GM21515 (cell line): ENCODE measurements at regions not wholly inside any gene's neighbourhood (a gene's known extent, or its start where the extent isn't known, plus 50 kb on each side); places are given as distances from the start of the nearest gene placed in this dataset.
"Not testable (repeated sequence)": the region's sequence is repeated elsewhere in the genome, so short reads cannot be mapped to it uniquely, and the experiment has no call there.

Experiments used
- ATAC-seq: cut with Tn5 transposase; IDR thresholded peaks from one replicate; pipeline ENCODE4 v1.9.1; 2021; ENCODE audit not compliant: unreplicated experiment

- ATAC-seq = no peak
Observed at GRCh38 chr7:19537942-19538401, 170.9 kb downstream of the POLR1F start.

- no peak for ATAC-seq
Observed at GRCh38 chr7:19533266-19533665, 175.6 kb downstream of the POLR1F start.

- ATAC-seq = no peak
Observed at GRCh38 chr7:19530852-19531251, 178.0 kb downstream of the POLR1F start.

- ATAC-seq = no peak
Observed at GRCh38 chr7:19530261-19530660, 178.6 kb downstream of the POLR1F start.

- no peak for ATAC-seq
Observed at GRCh38 chr7:19526639-19527038, 182.2 kb downstream of the POLR1F start.

- no peak for ATAC-seq
Observed at GRCh38 chr7:19522486-19522885, 186.4 kb downstream of the POLR1F start.

GRCh38 chr7:19520392-19520791, 188.4 kb downstream of the POLR1F start:
- no peak for ATAC-seq

- no peak for ATAC-seq
Observed at GRCh38 chr7:19519443-19520021, 189.3 kb downstream of the POLR1F start.

GRCh38 chr7:19517546-19517945, 191.3 kb downstream of the POLR1F start:
- ATAC-seq = not testable (repeated sequence)

- ATAC-seq = no peak
Observed at GRCh38 chr7:19508821-19509220, 200.0 kb downstream of the POLR1F start.

- no peak for ATAC-seq
Observed at GRCh38 chr7:19508124-19508523, 200.7 kb downstream of the POLR1F start.

GRCh38 chr7:19491821-19492452, 216.9 kb downstream of the POLR1F start:
- peak; percentile 81 for ATAC-seq

- no peak for ATAC-seq
Observed at GRCh38 chr7:19491371-19491770, 217.5 kb downstream of the POLR1F start.

- ATAC-seq = no peak
Observed at GRCh38 chr7:19489162-19489820, 219.5 kb downstream of the POLR1F start.

GRCh38 chr7:19488056-19488455, 220.8 kb downstream of the POLR1F start:
- no peak for ATAC-seq

- no peak for ATAC-seq
Observed at GRCh38 chr7:19482628-19483027, 226.2 kb downstream of the POLR1F start.

GRCh38 chr7:19480383-19480782, 228.5 kb downstream of the POLR1F start:
- ATAC-seq = no peak

- ATAC-seq = no peak
Observed at GRCh38 chr7:19470031-19470430, 238.8 kb downstream of the POLR1F start.

- ATAC-seq = no peak
Observed at GRCh38 chr7:19465861-19466260, 243.0 kb downstream of the POLR1F start.

- no peak for ATAC-seq
Observed at GRCh38 chr7:19464751-19465150, 244.1 kb downstream of the POLR1F start.

- no peak for ATAC-seq
Observed at GRCh38 chr7:19464241-19464640, 244.6 kb downstream of the POLR1F start.

- no peak for ATAC-seq
Observed at GRCh38 chr7:19463581-19463980, 245.3 kb downstream of the POLR1F start.
